HepG2 (cell line): ENCODE measurements at regions not wholly inside any gene's neighbourhood (a gene's known extent, or its start where the extent isn't known, plus 50 kb on each side); places are given as distances from the start of the nearest gene placed in this dataset.
A peak's percentile ranks its signal among the peaks of the same experiment; 100 is the strongest.

Source experiments
- ATAC-seq: fragments of 200-7000 bp; cut with Tn5 transposase; 3 replicates; pipeline ENCODE4 v1.9.1; 2020; ENCODE audit warnings: mild to moderate bottlenecking, moderate library complexity
- BruUV-seq: library from RNA; stranded (reverse); fragments of 400-500 nt; replicated peaks from 2 replicates; lab custom pipeline; 2021; lab: Mats Ljungman, UMichigan
- CTCF ChIA-PET: fragments of 300-600 bp; formaldehyde crosslinking; extraction: SDS; loops from one replicate; lab custom pipeline; 2021; ENCODE audit warnings: low total read pairs, inconsistent platforms, low intra/inter-chr PET ratio; lab: Yijun Ruan, JAX
- POLR2A ChIA-PET: fragments of 350-600 bp; sonication (Branson Sonifier 250); formaldehyde crosslinking; loops from one replicate; lab custom pipeline; 2020; ENCODE audit warnings: antibody characterized with exemption, inconsistent platforms; lab: Yijun Ruan, JAX
- DNase-seq: peaks from one replicate; pipeline ENCODE4 v3.0.0-alpha.2; 2015; ENCODE audit warnings: low spot score
- FAIRE-seq: peaks from 3 replicates; lab custom pipeline; 2011; peaks lifted over from hg19 to GRCh38; lab: Jason Lieb, UNC
- H2AFZ ChIP-seq: one replicate; pipeline ENCODE4 v1.6.1; 2011; ENCODE audit warnings: low read length, inconsistent platforms
- H3K27ac ChIP-seq: fragments of 300-600 bp; 3 replicates; pipeline ENCODE4 v1.8.0; 2011; ENCODE audit warnings: mixed run types, mild to moderate bottlenecking, mixed read lengths, low read length, inconsistent platforms; ENCODE audit not compliant: insufficient read depth; ENCODE audit errors: extremely low read length
- H3K27me3 ChIP-seq, 2 experiments: fragments of 200-600 bp in 1 of 2; 2 replicates in 1 of 2; 3 replicates in 1 of 2; pipeline versions ENCODE4 v1.6.0 to v1.8.0; 2011; ENCODE audit warnings: low read length in 2 of 2, mild to moderate bottlenecking in 2 of 2, moderate library complexity in 2 of 2, inconsistent platforms in 1 of 2; ENCODE audit not compliant: insufficient read depth in 2 of 2, control insufficient read depth in 1 of 2
- H3K36me3 ChIP-seq, 2 experiments: fragments of 200-600 bp in 1 of 2; replicated peaks in 1 of 2; 2 replicates in 1 of 2; 3 replicates in 1 of 2; pipeline versions ENCODE4 v1.5.1 to v1.8.0; 2011; ENCODE audit warnings: low read length in 2 of 2, inconsistent platforms in 1 of 2; ENCODE audit not compliant: insufficient read depth in 2 of 2, control insufficient read depth in 1 of 2
- H3K4me1 ChIP-seq: 2 replicates; pipeline ENCODE4 v1.5.1; 2012; ENCODE audit warnings: low read length, inconsistent platforms; ENCODE audit not compliant: insufficient read depth
- H3K4me2 ChIP-seq: 2 replicates; pipeline ENCODE4 v1.6.0; 2011; ENCODE audit warnings: low read depth, low read length, inconsistent platforms
- H3K4me3 ChIP-seq, 3 experiments: fragments of 200-600 bp in 1 of 3; sonication (generic), shearing (Covaris generic) in 1 of 3; replicated peaks in 1 of 3; 2 replicates each; pipeline ENCODE4 v1.5.1; 2011 to 2016; ENCODE audit warnings: low read length in 3 of 3, inconsistent platforms in 2 of 3, low read depth in 2 of 3, mild to moderate bottlenecking in 2 of 3, control low read depth in 1 of 3, mixed read lengths in 1 of 3; ENCODE audit not compliant: insufficient read depth in 1 of 3
- H3K79me2 ChIP-seq: one replicate; pipeline ENCODE4 v1.6.1; 2011; ENCODE audit warnings: low read length, inconsistent platforms; ENCODE audit not compliant: insufficient read depth
- H3K9ac ChIP-seq: 2 replicates; pipeline ENCODE4 v1.6.0; 2011; ENCODE audit warnings: mild to moderate bottlenecking, low read depth, low read length, inconsistent platforms; ENCODE audit not compliant: insufficient read depth
- H3K9me3 ChIP-seq: 2 replicates; pipeline ENCODE4 v1.5.1; 2012; ENCODE audit warnings: mild to moderate bottlenecking, low read length
- H4K20me1 ChIP-seq: 2 replicates; pipeline ENCODE4 v1.6.0; 2011; ENCODE audit warnings: inconsistent platforms, mild to moderate bottlenecking, low read length, moderate library complexity; ENCODE audit not compliant: insufficient read depth
- CTCF ChIP-seq: sonication (generic); formaldehyde crosslinking; IDR thresholded peaks from 2 replicates; pipeline ENCODE4 v1.5.0; 2020; ENCODE audit warnings: mild to moderate bottlenecking, missing genetic modification reagents, moderate library complexity
- KAT7 ChIP-seq: IDR thresholded peaks from 2 replicates; pipeline ENCODE4 v1.6.1; 2018; ENCODE audit warnings: borderline replicate concordance, missing compliant biosample characterization
- MXD4 ChIP-seq: IDR thresholded peaks from 2 replicates; pipeline ENCODE4 v1.6.1; 2016; ENCODE audit warnings: mild to moderate bottlenecking, missing biosample characterization, missing genetic modification reagents
- STAG1 ChIP-seq: sonication (generic); formaldehyde crosslinking; IDR thresholded peaks from 2 replicates; pipeline ENCODE4 v1.4.0; 2020; ENCODE audit warnings: missing genetic modification reagents
- TFDP2 ChIP-seq: sonication (generic); formaldehyde crosslinking; IDR thresholded peaks from 2 replicates; pipeline ENCODE4 v1.4.0; 2020; ENCODE audit warnings: missing genetic modification reagents
- ZNF281 ChIP-seq: sonication (generic); formaldehyde crosslinking; IDR thresholded peaks from 2 replicates; pipeline ENCODE4 v1.4.0; 2020; ENCODE audit warnings: missing genetic modification reagents, borderline replicate concordance
- ZNF687 ChIP-seq: sonication (generic); formaldehyde crosslinking; IDR thresholded peaks from 2 replicates; pipeline ENCODE4 v1.5.1; 2020; ENCODE audit warnings: mild to moderate bottlenecking, missing genetic modification reagents, moderate library complexity
- WGBS: methylation state at CpG from one replicate; pipeline ENCODE4 v1.1.6; 2017; ENCODE audit warnings: low lambda C conversion rate; 5-methylcytosine and 5-hydroxymethylcytosine counted together
- in situ Hi-C: cut with HindIII; loops from 2 replicates; pipeline ENCODE4 v1.10.0; 2017; ENCODE audit warnings: low pct_unique_long_range_greater_than_20kb; ENCODE audit not compliant: extremely low pct_ligation_motif_present
- intact Hi-C: fragments of 100-400 bp; cut with micrococcal nuclease; formaldehyde crosslinking; loops from one replicate; pipeline ENCODE4 v1.10.0; 2022; ENCODE audit not compliant: unreplicated experiment

DNA sequence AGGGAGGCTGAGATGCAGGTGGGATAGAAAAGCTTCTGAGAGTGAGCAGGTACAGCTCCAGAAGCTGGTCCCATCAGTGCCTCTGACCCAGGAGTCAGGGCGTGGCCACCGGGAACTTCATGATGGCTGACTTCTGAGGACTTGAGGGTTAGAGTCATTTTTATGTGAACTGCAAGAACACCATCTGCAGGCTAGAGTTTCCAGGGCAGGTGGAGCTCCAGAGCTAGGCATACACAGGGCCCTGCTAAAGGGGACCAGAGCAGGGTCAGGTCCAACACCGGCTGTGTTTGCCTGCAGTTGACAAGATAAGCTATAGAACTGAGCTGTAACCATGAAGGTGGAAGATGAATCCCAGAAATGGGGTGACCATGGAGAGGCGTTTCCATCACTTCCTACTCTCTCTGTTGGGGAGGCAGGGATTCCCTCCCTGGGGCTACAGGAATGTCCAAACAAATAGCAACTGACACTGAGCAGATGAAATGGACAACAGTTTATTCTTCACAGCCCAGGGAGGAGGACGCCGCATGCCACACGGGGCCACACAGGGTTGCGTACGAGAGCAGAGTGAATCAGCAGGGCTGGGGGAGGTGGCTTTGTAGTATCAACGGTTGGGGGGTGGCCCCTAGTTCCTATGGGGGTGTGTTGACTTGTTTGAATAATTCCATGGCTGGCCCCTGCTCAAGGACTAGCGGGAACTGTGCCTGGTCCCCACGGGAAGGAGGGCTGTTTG is 77.6 kb upstream of the ZNF516 start:
- H3K27ac ChIP-seq: no peak overlapping the region
- H3K27me3 ChIP-seq: peaks cover 0 to 4% of the 10 kb centered on the region in 2 experiments; a peak in 2 of 5 replicates
- intact Hi-C loops: loop anchor here (5.0 kb wide), 1 partner anchor 80 kb away; no protein-coding TSS in a partner anchor
- TF ChIP-seq ZNF281 (CRISPR knock-in tag) (no peak), CTCF (CRISPR knock-in tag) (peak; percentile 46), ZNF687 (0 out of 2 replicates have a peak, but pooled peaks have one; percentile 13), STAG1 (CRISPR knock-in tag) (peak; percentile 45), TFDP2 (CRISPR knock-in tag) (no peak), MXD4 (CRISPR knock-in tag) (no peak), KAT7 (CRISPR knock-in tag) (no peak)
- TF ChIP-seq, all 625 proteins: peak for 3
- DNase-seq: peak; percentile 34
- Histone ChIP-seq H3K4me3 (no peak overlapping the region), H3K9me3 (no peaks in the 10 kb centered on the region), H3K79me2 (no peaks in the 10 kb centered on the region), H3K36me3 (no peaks in the 10 kb centered on the region), H2AFZ (no peak overlapping the region), H3K9ac (no peak overlapping the region), H4K20me1 (no peaks in the 10 kb centered on the region), H3K4me2 (peak overlapping the region; percentile 3; the same call in 1 of the 2 replicates), H3K4me1 (peaks cover 13% of the 10 kb centered on the region)
- 0% methylated on average over 7 of the region's 12 CpGs for WGBS
- ATAC-seq: peak; percentile 92
- BruUV-seq: no TSS peak
- ChIA-PET POLR2A (no interaction called here), CTCF (no interaction called here)
- FAIRE-seq: no peak
- in situ Hi-C loops: no loop called here
